GM19240 (cell line): ENCODE measurements at regions not wholly inside any gene's neighbourhood (a gene's known extent, or its start where the extent isn't known, plus 50 kb on each side); places are given as distances from the start of the nearest gene placed in this dataset.

Source experiments
- DNase-seq: peaks from one replicate; pipeline ENCODE4 v3.0.0; 2011; ENCODE audit warnings: low spot score; ENCODE audit not compliant: insufficient read length

- no peak for DNase-seq
Measured at GRCh38 chr5:67426961-67427849, 230.6 kb upstream of the CD180 start.

- DNase-seq = no peak
Measured at GRCh38 chr5:67425514-67425913, 228.9 kb upstream of the CD180 start.

GRCh38 chr5:67417839-67418238 is 221.2 kb upstream of the CD180 start:
- no peak for DNase-seq

- DNase-seq = no peak
Measured at GRCh38 chr5:67416986-67417385, 220.4 kb upstream of the CD180 start.

- no peak for DNase-seq
Measured at GRCh38 chr5:67416133-67416937, 219.7 kb upstream of the CD180 start.

GRCh38 chr5:67414712-67415111 is 218.1 kb upstream of the CD180 start:
- DNase-seq = no peak

- DNase-seq = no peak
Measured at GRCh38 chr5:67413721-67414120, 217.1 kb upstream of the CD180 start.

- no peak for DNase-seq
Measured at GRCh38 chr5:67409126-67409777, 212.7 kb upstream of the CD180 start.

- DNase-seq = no peak
Measured at GRCh38 chr5:67407979-67408378, 211.4 kb upstream of the CD180 start.

GRCh38 chr5:67405755-67406154 is 209.2 kb upstream of the CD180 start:
- DNase-seq = no peak

- no peak for DNase-seq
Measured at GRCh38 chr5:67405101-67405364, 208.4 kb upstream of the CD180 start.

- DNase-seq = no peak
Measured at GRCh38 chr5:67404256-67405100, 207.9 kb upstream of the CD180 start.

GRCh38 chr5:67402526-67402925 is 205.9 kb upstream of the CD180 start:
- no peak for DNase-seq

GRCh38 chr5:67401172-67401571 is 204.6 kb upstream of the CD180 start:
- no peak for DNase-seq

- no peak for DNase-seq
Measured at GRCh38 chr5:67400752-67401151, 204.2 kb upstream of the CD180 start.

GRCh38 chr5:67395790-67396418 is 199.3 kb upstream of the CD180 start:
- no peak for DNase-seq

GRCh38 chr5:67393211-67393610 is 196.6 kb upstream of the CD180 start:
- DNase-seq = no peak

- DNase-seq = no peak
Measured at GRCh38 chr5:67390935-67391334, 194.3 kb upstream of the CD180 start.

- no peak for DNase-seq
Measured at GRCh38 chr5:67383451-67383850, 186.9 kb upstream of the CD180 start.

GRCh38 chr5:67381236-67381880 is 184.8 kb upstream of the CD180 start:
- DNase-seq = no peak
